ENCODE measurements at regions not wholly inside any gene's neighbourhood (a gene's known extent, or its start where the extent isn't known, plus 50 kb on each side); places are given as distances from the start of the nearest gene placed in this dataset.

DNA sequence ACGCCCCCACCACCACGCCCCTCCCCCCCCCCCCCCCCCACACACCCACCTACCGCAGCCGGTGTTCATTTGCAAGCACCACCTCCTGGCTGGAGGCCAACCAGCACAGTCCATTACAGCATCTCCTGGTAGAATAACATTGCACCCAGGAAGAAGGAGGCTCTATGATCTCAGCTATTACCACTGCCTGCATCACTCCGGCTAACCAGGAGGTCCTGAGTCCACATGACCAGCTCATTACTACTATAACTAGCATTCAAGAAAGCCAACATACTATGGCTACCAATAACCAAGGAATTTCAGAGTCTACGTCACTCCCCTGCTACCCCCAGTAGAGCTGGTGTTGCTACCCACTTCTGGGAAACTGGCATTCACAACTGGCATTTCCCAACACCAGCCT, 81.1 kb upstream of the ALOX12 start (continued):
- TF ChIP-seq CEBPG (CRISPR knock-in tag; IDR thresholded peaks at IDR 0.05) (no peak), ZNF878 (CRISPR knock-in tag; IDR thresholded peaks at IDR 0.05) (no peak), HMG20A (CRISPR knock-in tag; IDR thresholded peaks at IDR 0.05; ENCODE audit: borderline replicate concordance) (no peak), TEF (CRISPR knock-in tag; IDR thresholded peaks at IDR 0.05) (no peak), ZSCAN30 (CRISPR knock-in tag; IDR thresholded peaks at IDR 0.05) (no peak), CREB1 (IDR thresholded peaks at IDR 0.05) (no peak), CREB1 (CRISPR knock-in tag; IDR thresholded peaks at IDR 0.05) (no peak), TOE1 (CRISPR knock-in tag; IDR thresholded peaks at IDR 0.05) (no peak), STAT5B (CRISPR knock-in tag; IDR thresholded peaks at IDR 0.05) (no peak), CREBL2 (CRISPR knock-in tag; IDR thresholded peaks at IDR 0.05; ENCODE audit: borderline replicate concordance) (no peak), AGO1 (IDR thresholded peaks at IDR 0.05; ENCODE audit: low read depth, low read length, poor library complexity, severe bottlenecking) (no peak), ZSCAN9 (CRISPR knock-in tag; IDR thresholded peaks at IDR 0.05; ENCODE audit: borderline replicate concordance) (no peak), EED (CRISPR knock-in tag; IDR thresholded peaks at IDR 0.05) (no peak)

GRCh38 chr17:6915620-6916019, 80.2 kb upstream of the ALOX12 start:
- CTCF ChIA-PET (ENCODE audit: low intra/inter-chr PET ratio, low total read pairs): no interaction called here
- no TSS peak for BruUV-seq (replicated peaks)
- 97% methylated on average over 4 of the region's 4 CpGs for WGBS (ENCODE audit: low lambda C conversion rate)
- H3K4me2 ChIP-seq (ENCODE audit: low read depth, low read length): no peak overlapping the region
- H4K20me1 ChIP-seq (ENCODE audit: insufficient read depth, low read length): no peaks in the 10 kb centered on the region
- no peak overlapping the region for H3K27ac ChIP-seq (ENCODE audit: extremely low read length, insufficient read depth, low read length)
- no peaks in the 10 kb centered on the region for H3K79me2 ChIP-seq (ENCODE audit: insufficient read depth, low read length)
- no peaks in the 10 kb centered on the region for H3K9me3 ChIP-seq (ENCODE audit: low read length)
- H2AFZ ChIP-seq (ENCODE audit: low read length): no peak overlapping the region
- POLR2A ChIA-PET: no interaction called here
- no peak for FAIRE-seq
- no peaks in the 10 kb centered on the region for H3K36me3 ChIP-seq (replicated peaks in 1 of 2; ENCODE audit: control insufficient read depth in 1 of 2, insufficient read depth in 2 of 2, low read length in 2 of 2)
- no peak overlapping the region for H3K9ac ChIP-seq (ENCODE audit: insufficient read depth, low read depth, low read length)
- H3K27me3 ChIP-seq (ENCODE audit: control insufficient read depth in 1 of 2, insufficient read depth in 2 of 2, low read length in 2 of 2): no peaks in the 10 kb centered on the region
- no peak for DNase-seq (ENCODE audit: low spot score)
- in situ Hi-C loops (cut with HindIII; ENCODE audit: extremely low pct_ligation_motif_present, low pct_unique_long_range_greater_than_20kb): no loop called here
- H3K4me3 ChIP-seq (replicated peaks in 1 of 3; ENCODE audit: insufficient read depth in 1 of 3, low read depth in 2 of 3, low read length in 3 of 3): no peak overlapping the region
- intact Hi-C loops (cut with micrococcal nuclease; ENCODE audit: unreplicated experiment): no loop called here
- no peak for ATAC-seq
- no peaks in the 10 kb centered on the region for H3K4me1 ChIP-seq (ENCODE audit: insufficient read depth, low read length)
- no peak for TF ChIP-seq KDM3A (CRISPR knock-in tag; IDR thresholded peaks at IDR 0.05; ENCODE audit: low read depth)
- no peak for TF ChIP-seq TP53 (CRISPR knock-in tag; conservative IDR thresholded peaks at IDR 0.05)
- no peak for TF ChIP-seq EHMT2 (IDR thresholded peaks at IDR 0.05; ENCODE audit: borderline replicate concordance, low read depth, low read length)
- no peak for TF ChIP-seq GPN1 (CRISPR knock-in tag; IDR thresholded peaks at IDR 0.05; ENCODE audit: borderline replicate concordance)
- TF ChIP-seq SOX13 (IDR thresholded peaks at IDR 0.05): no peak
- no peak for TF ChIP-seq SOX13 (CRISPR knock-in tag; conservative IDR thresholded peaks at IDR 0.05 in 1 of 2, IDR thresholded peaks at IDR 0.05 in 1 of 2)
- no peak for TF ChIP-seq ZNF644 (CRISPR knock-in tag; IDR thresholded peaks at IDR 0.05; ENCODE audit: low read depth)
- TF ChIP-seq, protein P1, sequence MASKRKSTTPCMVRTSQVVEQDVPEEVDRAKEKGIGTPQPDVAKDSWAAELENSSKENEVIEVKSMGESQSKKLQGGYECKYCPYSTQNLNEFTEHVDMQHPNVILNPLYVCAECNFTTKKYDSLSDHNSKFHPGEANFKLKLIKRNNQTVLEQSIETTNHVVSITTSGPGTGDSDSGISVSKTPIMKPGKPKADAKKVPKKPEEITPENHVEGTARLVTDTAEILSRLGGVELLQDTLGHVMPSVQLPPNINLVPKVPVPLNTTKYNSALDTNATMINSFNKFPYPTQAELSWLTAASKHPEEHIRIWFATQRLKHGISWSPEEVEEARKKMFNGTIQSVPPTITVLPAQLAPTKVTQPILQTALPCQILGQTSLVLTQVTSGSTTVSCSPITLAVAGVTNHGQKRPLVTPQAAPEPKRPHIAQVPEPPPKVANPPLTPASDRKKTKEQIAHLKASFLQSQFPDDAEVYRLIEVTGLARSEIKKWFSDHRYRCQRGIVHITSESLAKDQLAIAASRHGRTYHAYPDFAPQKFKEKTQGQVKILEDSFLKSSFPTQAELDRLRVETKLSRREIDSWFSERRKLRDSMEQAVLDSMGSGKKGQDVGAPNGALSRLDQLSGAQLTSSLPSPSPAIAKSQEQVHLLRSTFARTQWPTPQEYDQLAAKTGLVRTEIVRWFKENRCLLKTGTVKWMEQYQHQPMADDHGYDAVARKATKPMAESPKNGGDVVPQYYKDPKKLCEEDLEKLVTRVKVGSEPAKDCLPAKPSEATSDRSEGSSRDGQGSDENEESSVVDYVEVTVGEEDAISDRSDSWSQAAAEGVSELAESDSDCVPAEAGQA (IDR thresholded peaks at IDR 0.05; ENCODE audit: low read depth): no peak
- TF ChIP-seq, protein P1 (CRISPR knock-in tag; IDR thresholded peaks at IDR 0.05; ENCODE audit: borderline replicate concordance): no peak

Data from HepG2 (cell line).